CD14-positive monocyte (primary cell): ENCODE measurements at regions not wholly inside any gene's neighbourhood (a gene's known extent, or its start where the extent isn't known, plus 50 kb on each side); places are given as distances from the start of the nearest gene placed in this dataset.

Experiments used
- DNase-seq, 3 donors: peaks; one replicate each; pipeline ENCODE4 v3.0.0-alpha.2; 2011 to 2022
- H2AFZ ChIP-seq: 2 replicates; pipeline ENCODE4 v1.6.0; 2012; ENCODE audit warnings: mild to moderate bottlenecking, low read depth, low read length, inconsistent platforms; ENCODE audit not compliant: insufficient read depth, poor library complexity, severe bottlenecking
- H3K27ac ChIP-seq, 2 donors: 1 replicate in 1 of 2; 2 replicates in 1 of 2; pipeline ENCODE4 v1.5.1; 2012 to 2013; ENCODE audit warnings: low read length in 2 of 2, control low read depth in 1 of 2, inconsistent platforms in 1 of 2, low read depth in 1 of 2, mild to moderate bottlenecking in 1 of 2
- H3K27me3 ChIP-seq, 2 donors: one replicate each; pipeline versions ENCODE4 v1.6.0 to v1.6.1; 2011 to 2013; ENCODE audit warnings: low read length in 2 of 2; ENCODE audit not compliant: control insufficient read depth in 2 of 2, insufficient read depth in 2 of 2
- H3K36me3 ChIP-seq, 2 donors: replicated peaks in 1 of 2; 1 replicate in 1 of 2; 2 replicates in 1 of 2; pipeline versions ENCODE4 v1.5.1 to v1.6.1; 2012 to 2013; ENCODE audit warnings: low read length in 2 of 2, control low read depth in 1 of 2, inconsistent platforms in 1 of 2, mild to moderate bottlenecking in 1 of 2; ENCODE audit not compliant: insufficient read depth in 2 of 2, control insufficient read depth in 1 of 2
- H3K4me1 ChIP-seq, 2 donors: 1 replicate in 1 of 2; 2 replicates in 1 of 2; pipeline versions ENCODE4 v1.5.1 to v1.6.1; 2012 to 2013; ENCODE audit warnings: low read length in 2 of 2, control low read depth in 1 of 2, inconsistent platforms in 1 of 2, mild to moderate bottlenecking in 1 of 2, moderate library complexity in 1 of 2; ENCODE audit not compliant: insufficient read depth in 2 of 2, control insufficient read depth in 1 of 2
- H3K4me2 ChIP-seq: replicated peaks from 2 replicates; pipeline ENCODE3; 2012; ENCODE audit warnings: low read length, moderate library complexity, mild to moderate bottlenecking; ENCODE audit not compliant: poor library complexity, severe bottlenecking; ENCODE audit errors: extremely low read depth
- H3K4me3 ChIP-seq, 3 experiments: fragments of 200-600 bp in 1 of 3; sonication (generic) in 1 of 3; replicated peaks in 1 of 3; 1 replicate in 2 of 3; 2 replicates in 1 of 3; pipeline ENCODE4 v1.5.1; 2011 to 2013; ENCODE audit warnings: low read length in 3 of 3, mild to moderate bottlenecking in 3 of 3, control low read depth in 2 of 3, low read depth in 2 of 3, inconsistent platforms in 1 of 3, moderate library complexity in 1 of 3
- H3K79me2 ChIP-seq: 2 replicates; pipeline ENCODE4 v1.6.0; 2012; ENCODE audit warnings: mild to moderate bottlenecking, control low read depth, inconsistent platforms, low read length, moderate library complexity; ENCODE audit not compliant: insufficient read depth
- H3K9ac ChIP-seq: 2 replicates; pipeline ENCODE4 v1.6.0; 2017; ENCODE audit warnings: low read length, mild to moderate bottlenecking; ENCODE audit not compliant: insufficient read depth, poor library complexity, severe bottlenecking
- H3K9me3 ChIP-seq, 2 donors: replicated peaks in 1 of 2; 1 replicate in 1 of 2; 2 replicates in 1 of 2; pipeline versions ENCODE4 v1.5.1 to v1.6.1; 2012 to 2013; ENCODE audit warnings: low read length in 2 of 2, control low read depth in 1 of 2; ENCODE audit not compliant: control insufficient read depth in 1 of 2, insufficient read depth in 1 of 2
- H4K20me1 ChIP-seq: 2 replicates; pipeline ENCODE4 v1.6.0; 2012; ENCODE audit warnings: mild to moderate bottlenecking, low read length, control low read depth, moderate library complexity; ENCODE audit not compliant: insufficient read depth
- H3K27ac Mint-ChIP-seq, 7 donors: one replicate each; pipeline ENCODE4 v1.8.0; 2020; ENCODE audit warnings: mild to moderate bottlenecking in 7 of 7, mixed read lengths in 7 of 7, moderate library complexity in 6 of 7, inconsistent platforms in 2 of 7
- H3K27me3 Mint-ChIP-seq, 3 donors: one replicate each; pipeline ENCODE4 v1.8.0; 2021 to 2022; ENCODE audit warnings: low read depth in 3 of 3, mild to moderate bottlenecking in 3 of 3, mixed read lengths in 3 of 3, moderate library complexity in 3 of 3, inconsistent platforms in 1 of 3
- H3K36me3 Mint-ChIP-seq, 2 donors: one replicate each; pipeline ENCODE4 v1.8.0; 2020; ENCODE audit warnings: mixed read lengths in 2 of 2, inconsistent platforms in 1 of 2, mild to moderate bottlenecking in 1 of 2
- H3K4me1 Mint-ChIP-seq: one replicate; pipeline ENCODE4 v1.8.0; 2020; ENCODE audit warnings: mild to moderate bottlenecking, mixed read lengths
- H3K4me3 Mint-ChIP-seq, 2 donors: one replicate each; pipeline ENCODE4 v1.8.0; 2020; ENCODE audit warnings: mild to moderate bottlenecking in 2 of 2, mixed read lengths in 2 of 2, moderate library complexity in 1 of 2
- H3K9me3 Mint-ChIP-seq, 7 donors: one replicate each; pipeline ENCODE4 v1.8.0; 2020 to 2022; ENCODE audit warnings: mixed read lengths in 7 of 7, mild to moderate bottlenecking in 6 of 7, moderate library complexity in 6 of 7, inconsistent platforms in 2 of 7
- whole genome bisulfite sequencing: methylation state at CpG from one replicate; pipeline ENCODE4 v1.1.5; 2013; ENCODE audit warnings: missing lambda C conversion rate; ENCODE audit not compliant: insufficient coverage; 5-methylcytosine and 5-hydroxymethylcytosine counted together
- intact Hi-C, 2 donors: fragments of 100-400 bp; cut with micrococcal nuclease; formaldehyde crosslinking; loops; one replicate each; pipeline versions ENCODE4 v1.15.0 to v1.15.1; 2023
- TF ChIP-seq, protein P1 (sequence below): fragments of 200-600 bp; IDR thresholded peaks from one replicate; pipeline ENCODE4 v1.8.0; 2022; ENCODE audit warnings: antibody characterized with exemption, mild to moderate bottlenecking

GRCh38 chr10:128860574-128860973, 606.5 kb upstream of the MGMT start:
- Histone ChIP-seq H3K4me2 (no peak overlapping the region), H3K4me3 (no peak overlapping the region), H3K9ac (no peak overlapping the region), H3K9me3 (no peaks in the 10 kb centered on the region), H3K27ac (no peak overlapping the region), H3K79me2 (no peaks in the 10 kb centered on the region), H3K4me1 (no peaks in the 10 kb centered on the region), H3K36me3 (no peaks in the 10 kb centered on the region), H2AFZ (no peak overlapping the region), H4K20me1 (no peaks in the 10 kb centered on the region), H3K27me3 (no peaks in the 10 kb centered on the region)
- 81% methylated on average over 8 of the region's 9 CpGs for WGBS
- H3K27me3 Mint-ChIP-seq, result peaks cover 0 to 2% (median 0%) of the 10 kb centered on the region in 3 donors
- no peaks in the 10 kb centered on the region for H3K36me3 Mint-ChIP-seq
- no peak overlapping the region for H3K4me3 Mint-ChIP-seq
- TF ChIP-seq, protein P1, sequence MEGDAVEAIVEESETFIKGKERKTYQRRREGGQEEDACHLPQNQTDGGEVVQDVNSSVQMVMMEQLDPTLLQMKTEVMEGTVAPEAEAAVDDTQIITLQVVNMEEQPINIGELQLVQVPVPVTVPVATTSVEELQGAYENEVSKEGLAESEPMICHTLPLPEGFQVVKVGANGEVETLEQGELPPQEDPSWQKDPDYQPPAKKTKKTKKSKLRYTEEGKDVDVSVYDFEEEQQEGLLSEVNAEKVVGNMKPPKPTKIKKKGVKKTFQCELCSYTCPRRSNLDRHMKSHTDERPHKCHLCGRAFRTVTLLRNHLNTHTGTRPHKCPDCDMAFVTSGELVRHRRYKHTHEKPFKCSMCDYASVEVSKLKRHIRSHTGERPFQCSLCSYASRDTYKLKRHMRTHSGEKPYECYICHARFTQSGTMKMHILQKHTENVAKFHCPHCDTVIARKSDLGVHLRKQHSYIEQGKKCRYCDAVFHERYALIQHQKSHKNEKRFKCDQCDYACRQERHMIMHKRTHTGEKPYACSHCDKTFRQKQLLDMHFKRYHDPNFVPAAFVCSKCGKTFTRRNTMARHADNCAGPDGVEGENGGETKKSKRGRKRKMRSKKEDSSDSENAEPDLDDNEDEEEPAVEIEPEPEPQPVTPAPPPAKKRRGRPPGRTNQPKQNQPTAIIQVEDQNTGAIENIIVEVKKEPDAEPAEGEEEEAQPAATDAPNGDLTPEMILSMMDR, result no peak
- DNase-seq, result no peak
- no peaks in the 10 kb centered on the region for H3K4me1 Mint-ChIP-seq
- intact Hi-C loops, result no loop called here
- no peak overlapping the region for H3K27ac Mint-ChIP-seq
- peaks cover 0 to 5% (median 0%) of the 10 kb centered on the region in 7 donors for H3K9me3 Mint-ChIP-seq

- Mint-ChIP-seq H3K36me3 (no peaks in the 10 kb centered on the region), H3K27me3 (peaks cover 0 to 2% (median 0%) of the 10 kb centered on the region in 3 donors), H3K4me1 (no peaks in the 10 kb centered on the region), H3K27ac (peak overlapping the region in 1 of 7 donors; percentile 22), H3K4me3 (no peak overlapping the region), H3K9me3 (peaks cover 0 to 5% (median 0%) of the 10 kb centered on the region in 7 donors)
- H3K9ac ChIP-seq, result no peak overlapping the region
- H3K36me3 ChIP-seq, result no peaks in the 10 kb centered on the region
- H2AFZ ChIP-seq, result no peak overlapping the region
- no peaks in the 10 kb centered on the region for H4K20me1 ChIP-seq
- no peaks in the 10 kb centered on the region for H3K9me3 ChIP-seq
- DNase-seq, result no peak
- intact Hi-C loops, result no loop called here
- no peaks in the 10 kb centered on the region for H3K79me2 ChIP-seq
- H3K27ac ChIP-seq, result no peak overlapping the region
- H3K4me3 ChIP-seq, result no peak overlapping the region
- no peaks in the 10 kb centered on the region for H3K27me3 ChIP-seq
- TF ChIP-seq, protein P1, result no peak
- no peak overlapping the region for H3K4me2 ChIP-seq
- no peaks in the 10 kb centered on the region for H3K4me1 ChIP-seq
- 85% methylated on average over 9 of the region's 15 CpGs for WGBS
Measured at GRCh38 chr10:128861018-128861901, 605.8 kb upstream of the MGMT start.
